T-helper 17 cell (primary cell): ENCODE measurements at regions not wholly inside any gene's neighbourhood (a gene's known extent, or its start where the extent isn't known, plus 50 kb on each side); places are given as distances from the start of the nearest gene placed in this dataset.

Source experiments
- ATAC-seq: fragments of 150-1000 bp; cut with Tn5 transposase; 2 replicates; pipeline ENCODE4 v1.10.0; 2021; ENCODE audit warnings: mild to moderate bottlenecking, moderate library complexity
- DNase-seq, 3 donors: peaks; one replicate each; pipeline versions ENCODE4 v3.0.0 to v3.0.0-alpha.2; 2020 to 2021
- H3K9me3 ChIP-seq: one replicate; pipeline ENCODE4 v1.7.0; 2013; ENCODE audit warnings: low read length, mild to moderate bottlenecking; ENCODE audit not compliant: control insufficient read depth, poor library complexity, severe bottlenecking
- H3K27ac Mint-ChIP-seq: one replicate; pipeline ENCODE4 v1.8.0; 2022; ENCODE audit warnings: mild to moderate bottlenecking, moderate library complexity, mixed read lengths
- H3K27me3 Mint-ChIP-seq: one replicate; pipeline ENCODE4 v1.8.0; 2022; ENCODE audit warnings: mixed read lengths
- H3K36me3 Mint-ChIP-seq: one replicate; pipeline ENCODE4 v1.8.0; 2022; ENCODE audit warnings: low read depth, mixed read lengths
- H3K4me1 Mint-ChIP-seq: one replicate; pipeline ENCODE4 v1.8.0; 2022; ENCODE audit warnings: mild to moderate bottlenecking, mixed read lengths
- H3K4me3 Mint-ChIP-seq: one replicate; pipeline ENCODE4 v1.8.0; 2022; ENCODE audit warnings: mild to moderate bottlenecking, moderate library complexity, mixed read lengths

GRCh38 chr6:138722425-138723371 lies 50.9 kb upstream of the CCDC28A start:
- H3K9me3 ChIP-seq: no peaks in the 10 kb centered on the region
- Mint-ChIP-seq H3K4me1 (peaks cover 5% of the 10 kb centered on the region), H3K36me3 (no peaks in the 10 kb centered on the region), H3K27me3 (peaks cover 15% of the 10 kb centered on the region), H3K4me3 (no peak overlapping the region), H3K27ac (no peak overlapping the region)
- no peak for DNase-seq
- ATAC-seq: no peak
